SK-N-SH (cell line): ENCODE measurements at regions not wholly inside any gene's neighbourhood (a gene's known extent, or its start where the extent isn't known, plus 50 kb on each side); places are given as distances from the start of the nearest gene placed in this dataset.

Source experiments
- EP300 ChIP-seq, 2 experiments: IDR thresholded peaks; 2 replicates each; pipeline versions ENCODE4 v1.4.0 to v1.6.1; 2012; ENCODE audit warnings: borderline replicate concordance in 1 of 2, low read depth in 1 of 2, low read length in 1 of 2
- NRF1 ChIP-seq: IDR thresholded peaks from 2 replicates; pipeline ENCODE4 v1.6.1; 2012; ENCODE audit warnings: low read depth, mild to moderate bottlenecking, low read length
- POLR2AphosphoS5 ChIP-seq: IDR thresholded peaks from 2 replicates; pipeline ENCODE4 v1.6.1; 2012; ENCODE audit warnings: low read depth, low read length
- RAD21 ChIP-seq: IDR thresholded peaks from 2 replicates; pipeline ENCODE4 v1.6.1; 2012; ENCODE audit warnings: mild to moderate bottlenecking, low read length
- RCOR1 ChIP-seq: fragments of 150-350 bp; IDR thresholded peaks from 2 replicates; pipeline ENCODE4 v1.6.1; 2017; ENCODE audit warnings: antibody characterized with exemption, low read length
- TAF1 ChIP-seq: IDR thresholded peaks from 2 replicates; pipeline ENCODE4 v1.6.1; 2012; ENCODE audit warnings: low read depth, mild to moderate bottlenecking, low read length, moderate library complexity, borderline replicate concordance
- TCF12 ChIP-seq: IDR thresholded peaks from 2 replicates; pipeline ENCODE4 v1.4.0; 2012
- TF ChIP-seq, protein P1 (sequence below): IDR thresholded peaks from 2 replicates; pipeline ENCODE4; 2012
- TF ChIP-seq, protein P2 (sequence below): IDR thresholded peaks from 2 replicates; pipeline ENCODE4 v1.4.0; 2012; ENCODE audit warnings: low read depth, borderline replicate concordance
- TF ChIP-seq, protein P3 (sequence below): fragments of 200-600 bp; sonication (generic); IDR thresholded peaks from 2 replicates; pipeline ENCODE4 v1.6.1; 2017; ENCODE audit warnings: antibody characterized with exemption, mild to moderate bottlenecking, moderate library complexity
- TF ChIP-seq, protein P4 (sequence below): IDR thresholded peaks from 2 replicates; pipeline ENCODE4 v1.4.0; 2012; ENCODE audit warnings: low read depth, borderline replicate concordance

DNA sequence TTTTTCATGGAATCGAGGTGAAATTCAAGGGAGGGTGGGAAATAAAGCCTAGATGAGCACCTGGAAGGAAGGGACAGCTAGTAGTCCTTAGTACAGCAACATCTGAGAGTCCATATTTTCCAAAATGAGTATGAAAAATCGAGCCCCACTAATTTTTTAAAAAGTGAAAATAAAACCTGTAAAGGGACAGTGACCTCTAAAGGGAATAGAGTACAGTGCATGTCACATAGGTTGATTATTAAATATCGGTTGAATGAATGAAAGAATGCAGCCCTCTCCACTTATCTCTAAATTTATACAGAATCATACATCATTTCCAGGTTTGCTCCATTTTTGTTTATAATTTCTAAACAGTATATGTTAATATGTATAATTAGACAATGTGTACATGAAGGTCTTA is 1088.5 kb upstream of the GHITM start:
- TF ChIP-seq RCOR1 (no peak), NRF1 (no peak), EP300 (IDR thresholded peaks at IDR 0.05; ENCODE audit: borderline replicate concordance in 1 of 2, low read depth in 1 of 2, low read length in 1 of 2) (no peak), RAD21 (peak; percentile 47), POLR2AphosphoS5 (no peak), TCF12 (no peak), TAF1 (no peak)
- TF ChIP-seq, protein P1, sequence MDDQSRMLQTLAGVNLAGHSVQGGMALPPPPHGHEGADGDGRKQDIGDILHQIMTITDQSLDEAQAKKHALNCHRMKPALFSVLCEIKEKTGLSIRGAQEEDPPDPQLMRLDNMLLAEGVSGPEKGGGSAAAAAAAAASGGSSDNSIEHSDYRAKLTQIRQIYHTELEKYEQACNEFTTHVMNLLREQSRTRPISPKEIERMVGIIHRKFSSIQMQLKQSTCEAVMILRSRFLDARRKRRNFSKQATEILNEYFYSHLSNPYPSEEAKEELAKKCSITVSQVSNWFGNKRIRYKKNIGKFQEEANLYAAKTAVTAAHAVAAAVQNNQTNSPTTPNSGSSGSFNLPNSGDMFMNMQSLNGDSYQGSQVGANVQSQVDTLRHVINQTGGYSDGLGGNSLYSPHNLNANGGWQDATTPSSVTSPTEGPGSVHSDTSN, result no peak
- TF ChIP-seq, protein P2, sequence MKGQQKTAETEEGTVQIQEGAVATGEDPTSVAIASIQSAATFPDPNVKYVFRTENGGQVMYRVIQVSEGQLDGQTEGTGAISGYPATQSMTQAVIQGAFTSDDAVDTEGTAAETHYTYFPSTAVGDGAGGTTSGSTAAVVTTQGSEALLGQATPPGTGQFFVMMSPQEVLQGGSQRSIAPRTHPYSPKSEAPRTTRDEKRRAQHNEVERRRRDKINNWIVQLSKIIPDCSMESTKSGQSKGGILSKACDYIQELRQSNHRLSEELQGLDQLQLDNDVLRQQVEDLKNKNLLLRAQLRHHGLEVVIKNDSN, result no peak
- TF ChIP-seq, protein P3, sequence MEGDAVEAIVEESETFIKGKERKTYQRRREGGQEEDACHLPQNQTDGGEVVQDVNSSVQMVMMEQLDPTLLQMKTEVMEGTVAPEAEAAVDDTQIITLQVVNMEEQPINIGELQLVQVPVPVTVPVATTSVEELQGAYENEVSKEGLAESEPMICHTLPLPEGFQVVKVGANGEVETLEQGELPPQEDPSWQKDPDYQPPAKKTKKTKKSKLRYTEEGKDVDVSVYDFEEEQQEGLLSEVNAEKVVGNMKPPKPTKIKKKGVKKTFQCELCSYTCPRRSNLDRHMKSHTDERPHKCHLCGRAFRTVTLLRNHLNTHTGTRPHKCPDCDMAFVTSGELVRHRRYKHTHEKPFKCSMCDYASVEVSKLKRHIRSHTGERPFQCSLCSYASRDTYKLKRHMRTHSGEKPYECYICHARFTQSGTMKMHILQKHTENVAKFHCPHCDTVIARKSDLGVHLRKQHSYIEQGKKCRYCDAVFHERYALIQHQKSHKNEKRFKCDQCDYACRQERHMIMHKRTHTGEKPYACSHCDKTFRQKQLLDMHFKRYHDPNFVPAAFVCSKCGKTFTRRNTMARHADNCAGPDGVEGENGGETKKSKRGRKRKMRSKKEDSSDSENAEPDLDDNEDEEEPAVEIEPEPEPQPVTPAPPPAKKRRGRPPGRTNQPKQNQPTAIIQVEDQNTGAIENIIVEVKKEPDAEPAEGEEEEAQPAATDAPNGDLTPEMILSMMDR, result peak; percentile 51
- TF ChIP-seq, protein P4, sequence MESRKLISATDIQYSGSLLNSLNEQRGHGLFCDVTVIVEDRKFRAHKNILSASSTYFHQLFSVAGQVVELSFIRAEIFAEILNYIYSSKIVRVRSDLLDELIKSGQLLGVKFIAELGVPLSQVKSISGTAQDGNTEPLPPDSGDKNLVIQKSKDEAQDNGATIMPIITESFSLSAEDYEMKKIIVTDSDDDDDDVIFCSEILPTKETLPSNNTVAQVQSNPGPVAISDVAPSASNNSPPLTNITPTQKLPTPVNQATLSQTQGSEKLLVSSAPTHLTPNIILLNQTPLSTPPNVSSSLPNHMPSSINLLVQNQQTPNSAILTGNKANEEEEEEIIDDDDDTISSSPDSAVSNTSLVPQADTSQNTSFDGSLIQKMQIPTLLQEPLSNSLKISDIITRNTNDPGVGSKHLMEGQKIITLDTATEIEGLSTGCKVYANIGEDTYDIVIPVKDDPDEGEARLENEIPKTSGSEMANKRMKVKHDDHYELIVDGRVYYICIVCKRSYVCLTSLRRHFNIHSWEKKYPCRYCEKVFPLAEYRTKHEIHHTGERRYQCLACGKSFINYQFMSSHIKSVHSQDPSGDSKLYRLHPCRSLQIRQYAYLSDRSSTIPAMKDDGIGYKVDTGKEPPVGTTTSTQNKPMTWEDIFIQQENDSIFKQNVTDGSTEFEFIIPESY, result no peak
